ENCODE measurements at regions not wholly inside any gene's neighbourhood (a gene's known extent, or its start where the extent isn't known, plus 50 kb on each side); places are given as distances from the start of the nearest gene placed in this dataset.

DNA sequence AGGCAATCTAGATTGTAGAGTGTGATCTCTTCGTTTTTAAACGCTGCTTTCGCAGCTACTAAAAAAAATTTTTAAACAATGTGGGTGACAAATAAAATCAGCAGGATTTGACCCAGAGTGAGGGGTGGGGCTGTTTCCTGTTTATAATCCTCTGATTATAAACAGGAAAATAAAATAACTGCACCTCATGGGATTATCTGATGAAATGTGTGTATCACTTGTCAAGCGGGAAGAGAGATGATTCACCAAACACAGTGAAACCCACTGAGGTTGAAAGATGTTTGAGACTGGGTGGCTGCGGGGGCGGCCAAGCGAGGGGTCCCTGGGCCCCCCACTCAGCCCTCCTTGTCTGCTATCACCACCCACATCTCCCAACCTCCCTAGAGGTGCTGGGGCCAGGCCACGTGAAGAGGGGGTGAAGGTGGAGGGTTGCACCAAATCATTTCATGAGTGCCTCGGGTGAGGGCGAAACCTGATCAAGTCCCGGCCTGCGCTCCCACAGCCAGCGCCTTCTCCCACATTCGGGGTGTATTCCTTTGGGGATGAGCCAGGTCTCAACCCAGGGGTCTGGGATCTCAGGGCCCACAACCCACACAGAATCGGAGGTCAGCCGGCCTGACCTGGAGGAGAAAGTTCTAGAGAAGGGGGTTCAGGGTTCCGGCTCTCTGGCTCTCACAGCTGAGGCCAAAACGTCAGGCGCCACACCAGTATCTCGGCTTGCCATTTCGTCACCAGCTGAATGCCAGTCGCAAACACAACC, 212.5 kb downstream of the BMP7 start:
- TF ChIP-seq, protein P1, sequence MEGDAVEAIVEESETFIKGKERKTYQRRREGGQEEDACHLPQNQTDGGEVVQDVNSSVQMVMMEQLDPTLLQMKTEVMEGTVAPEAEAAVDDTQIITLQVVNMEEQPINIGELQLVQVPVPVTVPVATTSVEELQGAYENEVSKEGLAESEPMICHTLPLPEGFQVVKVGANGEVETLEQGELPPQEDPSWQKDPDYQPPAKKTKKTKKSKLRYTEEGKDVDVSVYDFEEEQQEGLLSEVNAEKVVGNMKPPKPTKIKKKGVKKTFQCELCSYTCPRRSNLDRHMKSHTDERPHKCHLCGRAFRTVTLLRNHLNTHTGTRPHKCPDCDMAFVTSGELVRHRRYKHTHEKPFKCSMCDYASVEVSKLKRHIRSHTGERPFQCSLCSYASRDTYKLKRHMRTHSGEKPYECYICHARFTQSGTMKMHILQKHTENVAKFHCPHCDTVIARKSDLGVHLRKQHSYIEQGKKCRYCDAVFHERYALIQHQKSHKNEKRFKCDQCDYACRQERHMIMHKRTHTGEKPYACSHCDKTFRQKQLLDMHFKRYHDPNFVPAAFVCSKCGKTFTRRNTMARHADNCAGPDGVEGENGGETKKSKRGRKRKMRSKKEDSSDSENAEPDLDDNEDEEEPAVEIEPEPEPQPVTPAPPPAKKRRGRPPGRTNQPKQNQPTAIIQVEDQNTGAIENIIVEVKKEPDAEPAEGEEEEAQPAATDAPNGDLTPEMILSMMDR (IDR thresholded peaks at IDR 0.05; ENCODE audit: control insufficient read depth, insufficient read depth, low read depth, low read length, missing control alignments), result no peak
- no peak for DNase-seq (ENCODE audit: low read depth)
- H3K4me3 ChIP-seq (ENCODE audit: control insufficient read depth, low read depth, low read length), result no peak overlapping the region

DNA sequence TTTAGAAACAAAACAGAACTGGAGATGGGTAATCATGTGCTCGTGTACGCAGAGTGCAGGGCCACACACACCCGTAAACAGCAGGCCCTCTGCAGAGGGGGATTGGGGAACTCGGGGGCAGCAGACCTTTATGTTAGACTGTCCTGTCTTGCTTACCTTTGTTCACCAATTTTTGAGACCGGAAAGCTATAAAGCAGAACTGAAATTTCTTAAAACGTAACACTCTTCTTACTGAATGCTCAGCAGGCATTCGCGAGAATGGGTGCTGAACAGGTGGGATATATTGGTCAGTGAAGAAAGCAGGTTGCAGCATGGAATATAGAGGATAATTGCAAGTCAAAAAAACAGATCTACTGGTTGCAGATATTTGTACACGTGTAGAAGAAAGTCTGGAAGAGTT, 211.1 kb downstream of the BMP7 start:
- TF ChIP-seq, protein P1 (IDR thresholded peaks at IDR 0.05; ENCODE audit: control insufficient read depth, insufficient read depth, low read depth, low read length, missing control alignments), result no peak
- no peak overlapping the region for H3K4me3 ChIP-seq (ENCODE audit: control insufficient read depth, low read depth, low read length)
- no peak for DNase-seq (ENCODE audit: low read depth)

DNA sequence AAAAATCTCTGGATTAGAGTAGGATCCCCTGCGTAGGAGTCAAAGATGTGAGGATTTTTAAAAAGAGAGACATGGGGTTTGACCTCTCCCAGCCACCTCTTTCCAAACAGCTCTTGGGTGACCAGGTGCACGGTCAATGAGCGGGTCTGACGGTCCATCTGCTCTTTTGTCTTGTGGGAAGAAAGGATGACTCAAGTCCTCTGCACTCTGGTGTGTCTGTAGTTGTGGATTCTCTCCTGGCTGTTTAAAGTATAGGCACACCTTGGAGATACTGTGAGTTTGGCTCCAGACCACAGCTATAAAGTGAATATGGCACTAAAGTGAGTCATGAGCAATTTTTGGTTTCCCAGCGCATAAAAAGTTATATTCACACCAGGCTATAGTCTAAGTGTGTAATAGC, 209.8 kb downstream of the BMP7 start:
- TF ChIP-seq, protein P1 (IDR thresholded peaks at IDR 0.05; ENCODE audit: control insufficient read depth, insufficient read depth, low read depth, low read length, missing control alignments), result no peak
- DNase-seq (ENCODE audit: low read depth), result no peak
- H3K4me3 ChIP-seq (ENCODE audit: control insufficient read depth, low read depth, low read length), result no peak overlapping the region

DNA sequence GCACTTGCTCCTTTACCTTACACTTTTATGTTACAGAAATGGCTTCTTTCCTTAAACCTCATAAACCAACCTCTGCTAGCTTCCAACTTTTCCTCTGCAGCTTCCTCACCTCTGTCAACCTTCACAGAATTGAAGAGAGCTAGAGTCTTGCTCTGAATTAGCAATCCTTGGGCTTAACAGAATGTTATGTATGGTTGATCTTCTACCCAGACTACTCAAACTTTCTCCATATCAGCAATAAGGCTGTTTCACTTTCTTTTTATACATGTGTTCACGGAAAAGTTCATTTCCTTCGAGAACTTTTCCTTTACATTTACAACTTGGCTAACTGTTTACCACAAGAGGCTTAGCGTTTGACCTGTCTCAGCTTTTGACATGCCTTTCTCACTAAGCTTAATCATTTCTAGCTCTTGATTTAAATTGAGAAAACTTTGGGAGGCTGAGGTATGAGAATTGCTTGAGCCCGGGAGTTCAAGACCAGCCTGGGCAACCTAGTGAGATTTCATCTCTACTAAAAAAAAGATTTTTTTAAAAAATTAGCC, 207.3 kb downstream of the BMP7 start:
- DNase-seq (ENCODE audit: low read depth), result no peak
- H3K4me3 ChIP-seq (ENCODE audit: control insufficient read depth, low read depth, low read length), result no peak overlapping the region
- TF ChIP-seq, protein P1 (IDR thresholded peaks at IDR 0.05; ENCODE audit: control insufficient read depth, insufficient read depth, low read depth, low read length, missing control alignments), result no peak

DNA sequence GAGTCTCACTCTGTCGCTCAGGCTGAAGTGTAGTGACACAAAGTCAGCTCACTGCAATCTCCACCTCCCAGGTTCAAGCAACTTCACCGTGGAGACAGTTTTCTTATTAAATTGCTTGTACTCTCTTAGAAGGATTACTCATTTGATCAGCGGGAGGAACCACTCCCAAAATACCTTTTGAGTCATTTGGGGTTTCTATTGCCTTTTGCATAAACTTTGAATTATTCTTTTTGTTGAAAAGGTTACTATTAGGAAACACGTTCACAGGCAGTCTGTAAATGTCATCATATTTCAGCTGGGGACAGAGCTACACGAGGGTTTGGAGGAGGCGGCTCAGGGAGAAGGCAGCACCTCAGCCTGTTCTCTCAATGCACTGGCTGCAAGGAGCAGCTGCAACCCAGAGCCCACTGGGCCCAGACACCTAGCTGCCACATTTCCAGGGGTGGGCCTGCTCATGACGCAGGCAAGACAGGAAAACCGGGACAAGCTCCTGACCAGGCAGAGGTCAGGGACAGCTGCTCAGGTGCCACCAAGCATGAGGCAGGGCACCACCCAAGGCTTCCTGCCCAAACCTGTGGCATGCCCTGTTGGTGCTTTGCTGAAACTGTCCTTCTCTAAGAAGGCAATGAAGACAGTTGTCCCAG, 205.9 kb downstream of the BMP7 start:
- TF ChIP-seq, protein P1 (IDR thresholded peaks at IDR 0.05; ENCODE audit: control insufficient read depth, insufficient read depth, low read depth, low read length, missing control alignments), result no peak
- H3K4me3 ChIP-seq (ENCODE audit: control insufficient read depth, low read depth, low read length), result no peak overlapping the region
- no peak for DNase-seq (ENCODE audit: low read depth)

DNA sequence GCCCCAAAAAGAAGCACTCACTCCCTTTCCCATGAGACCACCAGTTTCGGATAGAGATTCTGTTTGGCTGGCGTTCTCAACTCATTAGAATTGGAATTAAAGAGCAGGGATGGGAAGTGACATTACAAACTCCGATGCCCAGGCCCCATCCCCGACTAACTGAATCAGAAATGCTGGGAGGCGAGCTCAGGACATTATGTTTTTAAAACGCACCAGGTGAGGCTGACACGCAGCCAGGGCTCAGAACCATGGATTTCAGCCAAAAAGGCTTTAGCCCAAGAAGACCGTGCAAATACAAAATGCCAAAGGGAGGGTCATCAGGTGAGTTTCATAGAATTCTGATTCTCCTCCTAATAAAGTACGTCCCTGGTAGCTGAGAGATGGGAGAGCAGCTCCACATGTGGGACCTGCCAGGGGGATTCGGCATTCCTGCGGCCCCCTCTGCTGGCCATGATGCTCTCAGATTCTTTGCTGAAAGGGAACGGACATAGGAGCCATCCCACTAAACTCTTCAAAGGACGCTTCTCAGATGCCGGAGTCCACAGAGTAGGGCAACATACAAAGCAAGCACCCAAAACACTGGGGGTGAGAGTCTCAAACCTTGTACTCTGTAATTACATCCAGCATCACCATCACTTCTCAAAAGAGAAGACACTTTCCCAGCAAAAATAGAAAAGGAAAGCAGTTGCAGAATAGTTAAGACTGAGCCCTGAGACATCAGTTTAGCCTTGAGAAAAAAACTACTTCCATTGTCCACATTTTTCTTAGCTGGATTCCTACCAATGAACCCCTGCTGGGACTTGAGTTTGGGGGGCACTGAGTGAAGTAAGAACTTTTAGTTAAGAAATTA, 205.2 kb downstream of the BMP7 start:
- H3K4me3 ChIP-seq (ENCODE audit: control insufficient read depth, low read depth, low read length), result no peak overlapping the region
- DNase-seq (ENCODE audit: low read depth), result no peak
- TF ChIP-seq, protein P1 (IDR thresholded peaks at IDR 0.05; ENCODE audit: control insufficient read depth, insufficient read depth, low read depth, low read length, missing control alignments), result peak; percentile 64

Data from AG09309 (cell line).